Lower lobe of right lung (tissue), 2 donors: ENCODE measurements at regions not wholly inside any gene's neighbourhood (a gene's known extent, or its start where the extent isn't known, plus 50 kb on each side); places are given as distances from the start of the nearest gene placed in this dataset.

Source experiments
- ATAC-seq, 2 donors: fragments of 200-7000 bp; cut with Tn5 transposase; one replicate each; pipeline ENCODE4 v1.9.1; 2020 to 2022; ENCODE audit warnings: mild to moderate bottlenecking in 2 of 2, moderate library complexity in 2 of 2
- DNase-seq: peaks from one replicate; pipeline ENCODE4 v3.0.0-alpha.2; 2020
- H3K27ac ChIP-seq: fragments of 200-600 bp; one replicate; pipeline ENCODE4 v1.8.0; 2022
- H3K27me3 ChIP-seq: fragments of 200-600 bp; one replicate; pipeline ENCODE4 v1.8.0; 2022; ENCODE audit warnings: low read depth
- H3K36me3 ChIP-seq: fragments of 200-600 bp; one replicate; pipeline ENCODE4 v1.8.0; 2022; ENCODE audit warnings: mild to moderate bottlenecking
- H3K4me1 ChIP-seq: fragments of 200-600 bp; one replicate; pipeline ENCODE4 v1.8.0; 2022
- H3K4me3 ChIP-seq: fragments of 200-600 bp; one replicate; pipeline ENCODE4 v1.8.0; 2022; ENCODE audit warnings: mild to moderate bottlenecking
- H3K9me3 ChIP-seq: fragments of 200-600 bp; one replicate; pipeline ENCODE4 v1.8.0; 2022
- CTCF ChIP-seq: fragments of 200-600 bp; IDR thresholded peaks from one replicate; pipeline ENCODE4 v1.8.0; 2022; ENCODE audit warnings: antibody characterized with exemption, mild to moderate bottlenecking
- intact Hi-C: fragments of 100-400 bp; cut with DNase I; formaldehyde crosslinking; loops from one replicate; pipeline ENCODE4 v1.11.0; 2022
- donor health status: DM: no; HTN: yes; CAD: no; lungs with severe emphysema.

GRCh38 chr7:153381275-153382040, 621.9 kb downstream of the ACTR3B start:
- no peaks in the 10 kb centered on the region for H3K36me3 ChIP-seq
- peak; percentile 85 for TF ChIP-seq CTCF
- no peaks in the 10 kb centered on the region for H3K4me1 ChIP-seq
- ATAC-seq (peak; percentile 75 to 84), DNase-seq (no peak)
- H3K27me3 ChIP-seq, result no peaks in the 10 kb centered on the region
- no peaks in the 10 kb centered on the region for H3K9me3 ChIP-seq
- no peak overlapping the region for H3K27ac ChIP-seq
- intact Hi-C loops, result no loop called here
- no peak overlapping the region for H3K4me3 ChIP-seq

- intact Hi-C loops, result no loop called here
- Histone ChIP-seq H3K36me3 (no peaks in the 10 kb centered on the region), H3K27ac (no peak overlapping the region), H3K4me3 (no peak overlapping the region), H3K27me3 (no peaks in the 10 kb centered on the region), H3K9me3 (no peaks in the 10 kb centered on the region), H3K4me1 (no peaks in the 10 kb centered on the region)
- no peak for DNase-seq
- peak; percentile 40 to 52 for ATAC-seq
- TF ChIP-seq CTCF, result no peak
These were observed 623.1 kb downstream of the ACTR3B start for GRCh38 chr7:153382641-153383101.

GRCh38 chr7:153383781-153384180, 624.2 kb downstream of the ACTR3B start:
- no peak overlapping the region for H3K4me3 ChIP-seq
- no peaks in the 10 kb centered on the region for H3K27me3 ChIP-seq
- ATAC-seq, result no peak
- no peaks in the 10 kb centered on the region for H3K9me3 ChIP-seq
- H3K4me1 ChIP-seq, result no peaks in the 10 kb centered on the region
- DNase-seq, result no peak
- H3K36me3 ChIP-seq, result no peaks in the 10 kb centered on the region
- no peak overlapping the region for H3K27ac ChIP-seq
- TF ChIP-seq CTCF, result no peak
- intact Hi-C loops, result no loop called here

GRCh38 chr7:153385502-153385901, 626.0 kb downstream of the ACTR3B start:
- H3K4me3 ChIP-seq, result no peak overlapping the region
- H3K36me3 ChIP-seq, result no peaks in the 10 kb centered on the region
- ATAC-seq, result no peak
- no peaks in the 10 kb centered on the region for H3K27me3 ChIP-seq
- H3K4me1 ChIP-seq, result no peaks in the 10 kb centered on the region
- TF ChIP-seq CTCF, result no peak
- no peaks in the 10 kb centered on the region for H3K9me3 ChIP-seq
- no peak for DNase-seq
- no peak overlapping the region for H3K27ac ChIP-seq
- intact Hi-C loops, result no loop called here

GRCh38 chr7:153386556-153386955, 627.0 kb downstream of the ACTR3B start:
- no peaks in the 10 kb centered on the region for H3K4me1 ChIP-seq
- intact Hi-C loops, result no loop called here
- no peaks in the 10 kb centered on the region for H3K36me3 ChIP-seq
- no peaks in the 10 kb centered on the region for H3K9me3 ChIP-seq
- DNase-seq (no peak), ATAC-seq (no peak)
- no peak for TF ChIP-seq CTCF
- no peaks in the 10 kb centered on the region for H3K27me3 ChIP-seq
- no peak overlapping the region for H3K4me3 ChIP-seq
- no peak overlapping the region for H3K27ac ChIP-seq
